H9 (cell line): ENCODE measurements at regions not wholly inside any gene's neighbourhood (a gene's known extent, or its start where the extent isn't known, plus 50 kb on each side); places are given as distances from the start of the nearest gene placed in this dataset.

Source experiments
- DNase-seq: peaks from one replicate; pipeline ENCODE4 v3.0.0-alpha.2; 2017
- H2AFZ ChIP-seq: one replicate; pipeline ENCODE4 v1.6.1; 2013; ENCODE audit warnings: mild to moderate bottlenecking, low read length, control low read depth, moderate library complexity
- H2AK5ac ChIP-seq: 2 replicates; pipeline ENCODE4 v1.6.1; 2013; ENCODE audit warnings: low read length, control low read depth, mixed read lengths; ENCODE audit not compliant: insufficient read length
- H2BK120ac ChIP-seq: one replicate; pipeline ENCODE4 v1.6.1; 2013; ENCODE audit warnings: low read depth, mild to moderate bottlenecking, low read length, control low read depth, inconsistent platforms; ENCODE audit not compliant: poor library complexity, severe bottlenecking
- H2BK12ac ChIP-seq: 2 replicates; pipeline ENCODE4 v1.6.1; 2013; ENCODE audit warnings: low read length, control low read depth, mixed read lengths, low read depth; ENCODE audit not compliant: insufficient read length
- H2BK15ac ChIP-seq: 2 replicates; pipeline ENCODE4 v1.6.1; 2013; ENCODE audit warnings: low read depth, low read length, control low read depth
- H2BK20ac ChIP-seq: one replicate; pipeline ENCODE4 v1.6.1; 2013; ENCODE audit warnings: low read depth, mild to moderate bottlenecking, low read length, control low read depth, inconsistent platforms; ENCODE audit not compliant: poor library complexity, severe bottlenecking
- H2BK5ac ChIP-seq: 2 replicates; pipeline ENCODE4 v1.6.1; 2013; ENCODE audit warnings: low read length, control low read depth, mixed read lengths; ENCODE audit not compliant: insufficient read length
- H3K14ac ChIP-seq: 2 replicates; pipeline ENCODE4 v1.6.1; 2013; ENCODE audit warnings: low read length, control low read depth; ENCODE audit not compliant: insufficient read depth
- H3K18ac ChIP-seq: 2 replicates; pipeline ENCODE4 v1.6.1; 2013; ENCODE audit warnings: low read depth, mild to moderate bottlenecking, mixed read lengths, low read length, control low read depth; ENCODE audit not compliant: insufficient read length
- H3K23ac ChIP-seq: 2 replicates; pipeline ENCODE4 v1.6.1; 2013; ENCODE audit warnings: low read length, control low read depth, mixed read lengths, low read depth; ENCODE audit not compliant: insufficient read length
- H3K23me2 ChIP-seq: 2 replicates; pipeline ENCODE4 v1.6.1; 2013; ENCODE audit warnings: low read depth, mild to moderate bottlenecking, mixed read lengths, low read length, control low read depth; ENCODE audit not compliant: insufficient read length, poor library complexity, severe bottlenecking
- H3K27ac ChIP-seq: 2 replicates; pipeline ENCODE4 v1.5.1; 2013; ENCODE audit warnings: low read length, control low read depth, mixed read lengths, low read depth; ENCODE audit not compliant: insufficient read length
- H3K27me3 ChIP-seq: 2 replicates; pipeline ENCODE4 v1.6.1; 2013; ENCODE audit warnings: low read length, control low read depth, inconsistent platforms; ENCODE audit not compliant: insufficient read depth
- H3K4ac ChIP-seq: 2 replicates; pipeline ENCODE4 v1.6.1; 2013; ENCODE audit warnings: low read depth, mild to moderate bottlenecking, control low read depth, inconsistent platforms, low read length, moderate library complexity
- H3K4me1 ChIP-seq: 2 replicates; pipeline ENCODE4 v1.6.1; 2013; ENCODE audit warnings: low read length, control low read depth, inconsistent platforms; ENCODE audit not compliant: insufficient read depth
- H3K4me2 ChIP-seq: 2 replicates; pipeline ENCODE4 v1.6.1; 2013; ENCODE audit warnings: low read length, control low read depth, mixed read lengths; ENCODE audit not compliant: insufficient read length, insufficient read depth
- H3K56ac ChIP-seq: 2 replicates; pipeline ENCODE4 v1.6.1; 2013; ENCODE audit warnings: low read depth, mild to moderate bottlenecking, mixed read lengths, low read length, control low read depth; ENCODE audit not compliant: insufficient read length
- H3K79me1 ChIP-seq: 2 replicates; pipeline ENCODE4 v1.6.1; 2013; ENCODE audit warnings: low read depth, mild to moderate bottlenecking, moderate library complexity, low read length, control low read depth, inconsistent platforms; ENCODE audit not compliant: insufficient read depth, poor library complexity, severe bottlenecking
- H3K79me2 ChIP-seq: 2 replicates; pipeline ENCODE4 v1.6.1; 2013; ENCODE audit warnings: low read length, control low read depth, inconsistent platforms; ENCODE audit not compliant: insufficient read depth
- H3K9ac ChIP-seq: 2 replicates; pipeline ENCODE4 v1.6.1; 2013; ENCODE audit warnings: low read length, control low read depth, mixed read lengths; ENCODE audit not compliant: insufficient read length; ENCODE audit errors: extremely low read depth
- H3K9me3 ChIP-seq: one replicate; pipeline ENCODE4 v1.6.1; 2013; ENCODE audit warnings: low read depth, low read length, inconsistent platforms; ENCODE audit not compliant: control insufficient read depth
- H3T11ph ChIP-seq: one replicate; pipeline ENCODE4 v1.6.1; 2013; ENCODE audit warnings: mild to moderate bottlenecking, low read length, control low read depth, inconsistent platforms
- H4K20me1 ChIP-seq: one replicate; pipeline ENCODE4 v1.6.1; 2013; ENCODE audit not compliant: control insufficient read depth, insufficient read length, insufficient read depth
- H4K5ac ChIP-seq: 2 replicates; pipeline ENCODE4 v1.6.1; 2013; ENCODE audit warnings: low read depth, mild to moderate bottlenecking, mixed read lengths, low read length, control low read depth; ENCODE audit not compliant: insufficient read length
- H4K8ac ChIP-seq: replicated peaks from 2 replicates; pipeline ENCODE4 v1.6.1; 2013; ENCODE audit warnings: low read length, control low read depth, mixed read lengths, low read depth; ENCODE audit not compliant: insufficient read length
- H4K91ac ChIP-seq: 2 replicates; pipeline ENCODE4 v1.6.1; 2013; ENCODE audit warnings: low read depth, mild to moderate bottlenecking, moderate library complexity, mixed read lengths, low read length, control low read depth; ENCODE audit not compliant: insufficient read length
- H3K27ac Mint-ChIP-seq, 3 experiments: 2 replicates in 2 of 3; 3 replicates in 1 of 3; pipeline ENCODE4 v1.8.0; 2020 to 2021; ENCODE audit warnings: mixed read lengths in 3 of 3, mild to moderate bottlenecking in 1 of 3, moderate library complexity in 1 of 3
- H3K27me3 Mint-ChIP-seq: 2 replicates; pipeline ENCODE4 v1.8.0; 2021; ENCODE audit warnings: low read depth, mild to moderate bottlenecking, moderate library complexity, mixed read lengths
- H3K36me3 Mint-ChIP-seq, 3 experiments: 2 replicates in 2 of 3; 3 replicates in 1 of 3; pipeline ENCODE4 v1.8.0; 2020 to 2021; ENCODE audit warnings: low read depth in 3 of 3, mixed read lengths in 3 of 3; ENCODE audit not compliant: insufficient read depth in 1 of 3
- H3K4me1 Mint-ChIP-seq, 2 experiments: 2 replicates each; pipeline ENCODE4 v1.8.0; 2020; ENCODE audit warnings: mixed read lengths in 2 of 2
- H3K4me3 Mint-ChIP-seq, 2 experiments: 2 replicates in 1 of 2; 3 replicates in 1 of 2; pipeline ENCODE4 v1.8.0; 2020 to 2021; ENCODE audit warnings: mild to moderate bottlenecking in 2 of 2, mixed read lengths in 2 of 2, moderate library complexity in 1 of 2
- H3K9me3 Mint-ChIP-seq, 2 experiments: 2 replicates in 1 of 2; 3 replicates in 1 of 2; pipeline ENCODE4 v1.8.0; 2020; ENCODE audit warnings: mild to moderate bottlenecking in 2 of 2, mixed read lengths in 2 of 2, moderate library complexity in 1 of 2
- WGBS: extraction: QIAGEN DNeasy Blood & Tissue Kit; methylation state at CpG from one replicate; pipeline ENCODE4 v1.1.7; 2013; ENCODE audit warnings: missing lambda C conversion rate, low lambda C conversion rate, mixed read lengths; ENCODE audit not compliant: insufficient read length; ENCODE audit errors: extremely low coverage; 5-methylcytosine and 5-hydroxymethylcytosine counted together
- TF ChIP-seq, protein P1 (sequence below): fragments of 200-600 bp; sonication (generic); conservative IDR thresholded peaks from 3 replicates; pipeline ENCODE4 v1.8.0; 2021; ENCODE audit warnings: antibody characterized with exemption, mild to moderate bottlenecking

DNA sequence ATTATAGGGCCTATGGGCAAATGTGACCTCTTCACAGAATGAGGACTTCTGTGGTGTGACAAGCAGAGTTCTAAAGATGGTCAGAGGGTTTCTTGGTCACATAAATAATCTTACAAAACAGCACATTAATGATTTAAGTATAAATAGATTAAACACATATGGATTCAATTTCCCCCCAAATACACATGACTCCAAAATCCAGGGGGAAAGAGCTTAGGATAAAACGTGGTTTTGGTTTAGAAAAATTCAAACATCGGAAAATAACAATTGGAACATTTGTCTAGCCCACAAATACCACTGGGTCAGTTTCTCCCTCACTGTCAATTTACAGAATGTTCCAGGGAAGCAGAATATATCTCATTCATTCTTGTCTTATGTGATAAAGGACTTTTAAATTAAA is 283.1 kb downstream of the COG6 start:
- Histone ChIP-seq H2AK5ac (no peak overlapping the region), H2BK12ac (no peak overlapping the region), H3K18ac (no peak overlapping the region), H2BK15ac (no peak overlapping the region), H3K56ac (no peak overlapping the region), H4K20me1 (no peaks in the 10 kb centered on the region), H2BK20ac (no peak overlapping the region), H3K23me2 (no peaks in the 10 kb centered on the region), H3K23ac (no peak overlapping the region), H2AFZ (no peak overlapping the region), H3K27me3 (no peaks in the 10 kb centered on the region), H3K14ac (no peak overlapping the region), H4K8ac (no peak overlapping the region), H3K4ac (no peak overlapping the region), H3K79me2 (no peaks in the 10 kb centered on the region), H3K27ac (no peak overlapping the region), H2BK120ac (no peak overlapping the region), H3K4me2 (no peak overlapping the region), H4K91ac (no peak overlapping the region), H4K5ac (no peak overlapping the region), H2BK5ac (no peak overlapping the region), H3K9me3 (no peaks in the 10 kb centered on the region), H3T11ph (no peak overlapping the region), H3K4me1 (peaks cover 8% of the 10 kb centered on the region; the same call in 1 of the 2 replicates), H3K79me1 (no peaks in the 10 kb centered on the region), H3K9ac (no peak overlapping the region)
- TF ChIP-seq, protein P1, sequence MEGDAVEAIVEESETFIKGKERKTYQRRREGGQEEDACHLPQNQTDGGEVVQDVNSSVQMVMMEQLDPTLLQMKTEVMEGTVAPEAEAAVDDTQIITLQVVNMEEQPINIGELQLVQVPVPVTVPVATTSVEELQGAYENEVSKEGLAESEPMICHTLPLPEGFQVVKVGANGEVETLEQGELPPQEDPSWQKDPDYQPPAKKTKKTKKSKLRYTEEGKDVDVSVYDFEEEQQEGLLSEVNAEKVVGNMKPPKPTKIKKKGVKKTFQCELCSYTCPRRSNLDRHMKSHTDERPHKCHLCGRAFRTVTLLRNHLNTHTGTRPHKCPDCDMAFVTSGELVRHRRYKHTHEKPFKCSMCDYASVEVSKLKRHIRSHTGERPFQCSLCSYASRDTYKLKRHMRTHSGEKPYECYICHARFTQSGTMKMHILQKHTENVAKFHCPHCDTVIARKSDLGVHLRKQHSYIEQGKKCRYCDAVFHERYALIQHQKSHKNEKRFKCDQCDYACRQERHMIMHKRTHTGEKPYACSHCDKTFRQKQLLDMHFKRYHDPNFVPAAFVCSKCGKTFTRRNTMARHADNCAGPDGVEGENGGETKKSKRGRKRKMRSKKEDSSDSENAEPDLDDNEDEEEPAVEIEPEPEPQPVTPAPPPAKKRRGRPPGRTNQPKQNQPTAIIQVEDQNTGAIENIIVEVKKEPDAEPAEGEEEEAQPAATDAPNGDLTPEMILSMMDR: no peak
- H3K27me3 Mint-ChIP-seq: peaks cover 32% of the 10 kb centered on the region
- no CpG with 5 or more reads among the region's 2 CpGs for WGBS
- no peaks in the 10 kb centered on the region for H3K9me3 Mint-ChIP-seq
- DNase-seq: no peak
- peaks cover 14 to 17% of the 10 kb centered on the region in 2 experiments for H3K4me1 Mint-ChIP-seq
- no peak overlapping the region for H3K27ac Mint-ChIP-seq
- H3K4me3 Mint-ChIP-seq: no peak overlapping the region
- no peaks in the 10 kb centered on the region for H3K36me3 Mint-ChIP-seq
